Naive thymus-derived CD8-positive, alpha-beta T cell (primary cell): ENCODE measurements at regions not wholly inside any gene's neighbourhood (a gene's known extent, or its start where the extent isn't known, plus 50 kb on each side); places are given as distances from the start of the nearest gene placed in this dataset.
"Not testable (repeated sequence)": the region's sequence is repeated elsewhere in the genome, so short reads cannot be mapped to it uniquely, and the experiment has no call there.

ENCODE experiments used
- ATAC-seq, 2 donors: fragments of 150-1000 bp; cut with Tn5 transposase in 1 of 2; sonication (Bioruptor Pico), chemical (Tn5 transposase) in 1 of 2; 1 replicate in 1 of 2; 2 replicates in 1 of 2; pipeline ENCODE4 v1.10.0; 2021; ENCODE audit warnings: mild to moderate bottlenecking in 2 of 2, moderate library complexity in 2 of 2
- POLR2A ChIA-PET: fragments of 350-600 bp; sonication (Branson Sonifier 250); formaldehyde crosslinking; loops from one replicate; lab custom pipeline; 2021; ENCODE audit warnings: antibody characterized with exemption; lab: Charles Lee
- DNase-seq, 10 donors: peaks; one replicate each; pipeline versions ENCODE4 v3.0.0 to v3.0.0-alpha.2; 2020 to 2022
- H3K27ac Mint-ChIP-seq, 10 donors: one replicate each; pipeline ENCODE4 v1.8.0; 2020 to 2022; ENCODE audit warnings: mild to moderate bottlenecking in 10 of 10, mixed read lengths in 10 of 10, moderate library complexity in 4 of 10, inconsistent platforms in 1 of 10
- H3K27me3 Mint-ChIP-seq, 5 donors: one replicate each; pipeline ENCODE4 v1.8.0; 2021 to 2022; ENCODE audit warnings: mixed read lengths in 5 of 5
- H3K36me3 Mint-ChIP-seq, 3 donors: one replicate each; pipeline ENCODE4 v1.8.0; 2020 to 2022; ENCODE audit warnings: mixed read lengths in 3 of 3, mild to moderate bottlenecking in 2 of 3, inconsistent platforms in 1 of 3
- H3K4me1 Mint-ChIP-seq, 4 donors: one replicate each; pipeline ENCODE4 v1.8.0; 2021 to 2022; ENCODE audit warnings: mixed read lengths in 4 of 4
- H3K4me3 Mint-ChIP-seq, 10 donors: one replicate each; pipeline ENCODE4 v1.8.0; 2020 to 2022; ENCODE audit warnings: mild to moderate bottlenecking in 10 of 10, mixed read lengths in 10 of 10, moderate library complexity in 6 of 10, inconsistent platforms in 1 of 10
- H3K9me3 Mint-ChIP-seq, 9 donors: one replicate each; pipeline ENCODE4 v1.8.0; 2020 to 2022; ENCODE audit warnings: mixed read lengths in 9 of 9, mild to moderate bottlenecking in 3 of 9, inconsistent platforms in 1 of 9, moderate library complexity in 1 of 9

GRCh38 chr2:220811952-220812570 is 760.0 kb downstream of the EPHA4 start:
- no peaks in the 10 kb centered on the region for H3K36me3 Mint-ChIP-seq
- no peak overlapping the region for H3K27ac Mint-ChIP-seq
- ATAC-seq: no peak
- no peak for DNase-seq
- H3K9me3 Mint-ChIP-seq: peaks cover 0 to 6% (median 0%) of the 10 kb centered on the region in 9 donors
- H3K4me3 Mint-ChIP-seq: no peak overlapping the region
- no peaks in the 10 kb centered on the region for H3K4me1 Mint-ChIP-seq
- no peaks in the 10 kb centered on the region for H3K27me3 Mint-ChIP-seq
- POLR2A ChIA-PET: interaction anchor here (0.6 kb wide), 1 partner anchor 75 kb away, joined by 3 read pairs; no protein-coding TSS in a partner anchor

- Mint-ChIP-seq H3K4me3 (no peak overlapping the region), H3K9me3 (peaks cover 0 to 10% (median 3%) of the 10 kb centered on the region in 9 donors), H3K27me3 (no peaks in the 10 kb centered on the region), H3K27ac (no peak overlapping the region), H3K4me1 (no peaks in the 10 kb centered on the region), H3K36me3 (no peaks in the 10 kb centered on the region)
- ATAC-seq (no peak), DNase-seq (no peak)
- POLR2A ChIA-PET: no interaction called here
These were observed 757.7 kb downstream of the EPHA4 start for GRCh38 chr2:220814441-220814840.

- Mint-ChIP-seq H3K27ac (no peak overlapping the region), H3K9me3 (peaks cover 0 to 15% (median 3%) of the 10 kb centered on the region in 9 donors)
- POLR2A ChIA-PET: no interaction called here
These were observed 756.4 kb downstream of the EPHA4 start for GRCh38 chr2:220815698-220816097.

DNA sequence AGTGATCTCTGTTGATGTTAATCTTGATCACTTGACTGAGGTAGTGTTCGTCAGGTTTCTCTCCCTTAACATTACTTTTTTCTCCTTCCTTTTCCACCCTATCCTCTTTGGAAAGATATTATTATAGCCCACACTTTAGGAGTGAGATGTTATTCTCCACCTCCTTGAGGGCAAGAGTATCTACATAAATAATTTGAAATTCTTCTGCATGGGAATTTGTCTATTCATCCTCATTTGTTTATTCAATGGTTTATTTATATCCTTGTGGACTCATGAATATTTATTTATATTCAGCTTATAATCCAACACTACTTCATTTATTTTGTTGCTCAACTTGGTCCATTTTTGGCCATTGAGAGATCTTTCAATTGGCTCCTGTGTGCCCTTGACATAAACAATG is 750.4 kb downstream of the EPHA4 start:
- Mint-ChIP-seq H3K9me3 (peaks cover 0 to 17% (median 3%) of the 10 kb centered on the region in 9 donors), H3K27me3 (peaks cover 0 to 10% (median 0%) of the 10 kb centered on the region in 5 donors), H3K4me1 (peaks cover 0 to 3% (median 0%) of the 10 kb centered on the region in 4 donors), H3K27ac (no peak overlapping the region), H3K36me3 (no peaks in the 10 kb centered on the region), H3K4me3 (no peak overlapping the region)
- POLR2A ChIA-PET: no interaction called here
- DNase-seq: no peak
- ATAC-seq: no peak

More at GRCh38 chr2:220815698-220816097, 756.4 kb downstream of the EPHA4 start:
- ATAC-seq: no peak
- H3K36me3 Mint-ChIP-seq: no peaks in the 10 kb centered on the region
- no peak overlapping the region for H3K4me3 Mint-ChIP-seq
- DNase-seq: no peak
- H3K4me1 Mint-ChIP-seq: no peaks in the 10 kb centered on the region
- H3K27me3 Mint-ChIP-seq: no peaks in the 10 kb centered on the region

GRCh38 chr2:220823590-220823989 is 748.5 kb downstream of the EPHA4 start:
- DNase-seq, H3K4me1 Mint-ChIP-seq, H3K27ac Mint-ChIP-seq, H3K36me3 Mint-ChIP-seq, H3K27me3 Mint-ChIP-seq, ATAC-seq, H3K4me3 Mint-ChIP-seq, POLR2A ChIA-PET: not testable (repeated sequence)
- H3K9me3 Mint-ChIP-seq: peaks cover 0 to 24% (median 3%) of the 10 kb centered on the region in 9 donors

- Mint-ChIP-seq H3K27me3 (no peaks in the 10 kb centered on the region), H3K4me1 (no peaks in the 10 kb centered on the region), H3K36me3 (no peaks in the 10 kb centered on the region), H3K4me3 (no peak overlapping the region), H3K9me3 (peaks cover 0 to 11% (median 2%) of the 10 kb centered on the region in 9 donors), H3K27ac (no peak overlapping the region)
- POLR2A ChIA-PET: no interaction called here
- no peak for ATAC-seq
- no peak for DNase-seq
These were observed 738.7 kb downstream of the EPHA4 start for GRCh38 chr2:220833446-220833845.

DNA sequence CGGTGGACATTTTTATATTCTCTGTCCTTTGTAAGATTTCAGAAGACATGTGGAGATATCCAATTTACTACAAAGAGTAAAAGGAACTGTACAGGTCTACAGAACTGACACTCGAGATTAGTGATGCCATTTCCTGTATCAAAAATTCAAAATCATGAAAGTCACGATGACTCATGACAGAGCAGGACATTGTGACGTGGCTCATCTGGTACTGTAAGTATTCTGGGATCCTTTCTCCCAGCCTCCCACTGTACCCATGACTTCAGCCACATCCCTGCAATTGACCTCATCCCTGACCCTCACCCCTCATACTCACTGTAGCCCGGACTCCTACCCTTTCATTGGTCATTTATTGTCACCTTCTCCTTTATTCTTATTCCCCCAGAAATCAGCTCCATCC is 736.5 kb downstream of the EPHA4 start:
- Mint-ChIP-seq H3K9me3 (peaks cover 0 to 6% (median 0%) of the 10 kb centered on the region in 9 donors), H3K27me3 (no peaks in the 10 kb centered on the region), H3K27ac (no peak overlapping the region)

DNA sequence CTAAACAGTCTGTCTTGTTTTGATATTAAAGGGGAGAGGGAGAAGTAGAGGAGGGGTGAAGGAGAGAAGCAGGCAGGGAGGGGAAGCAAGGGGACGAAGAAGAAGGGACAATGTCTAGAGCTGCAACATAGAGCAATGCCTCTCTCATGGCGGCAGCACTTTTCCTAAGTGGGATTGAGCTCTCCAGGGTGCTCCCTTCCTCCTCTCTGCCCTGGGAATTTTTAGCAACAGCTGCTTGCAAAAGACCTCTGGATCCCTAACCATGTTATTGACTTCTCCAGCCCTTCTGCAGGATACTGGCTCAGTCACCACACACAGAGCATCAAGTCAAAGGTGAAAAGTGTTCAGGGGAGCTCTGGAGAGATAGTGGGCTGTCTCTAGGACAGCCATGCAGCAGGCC is 734.9 kb downstream of the EPHA4 start:
- POLR2A ChIA-PET: no interaction called here
- ATAC-seq: no peak
- Mint-ChIP-seq H3K4me3 (no peak overlapping the region), H3K27ac (no peak overlapping the region), H3K36me3 (no peaks in the 10 kb centered on the region), H3K4me1 (no peaks in the 10 kb centered on the region), H3K9me3 (no peaks in the 10 kb centered on the region), H3K27me3 (no peaks in the 10 kb centered on the region)
- no peak for DNase-seq

More for the DNA sequence above, 736.5 kb downstream of the EPHA4 start:
- H3K4me3 Mint-ChIP-seq: no peak overlapping the region
- POLR2A ChIA-PET: no interaction called here
- no peaks in the 10 kb centered on the region for H3K36me3 Mint-ChIP-seq
- H3K4me1 Mint-ChIP-seq: no peaks in the 10 kb centered on the region
- no peak for ATAC-seq
- no peak for DNase-seq

DNA sequence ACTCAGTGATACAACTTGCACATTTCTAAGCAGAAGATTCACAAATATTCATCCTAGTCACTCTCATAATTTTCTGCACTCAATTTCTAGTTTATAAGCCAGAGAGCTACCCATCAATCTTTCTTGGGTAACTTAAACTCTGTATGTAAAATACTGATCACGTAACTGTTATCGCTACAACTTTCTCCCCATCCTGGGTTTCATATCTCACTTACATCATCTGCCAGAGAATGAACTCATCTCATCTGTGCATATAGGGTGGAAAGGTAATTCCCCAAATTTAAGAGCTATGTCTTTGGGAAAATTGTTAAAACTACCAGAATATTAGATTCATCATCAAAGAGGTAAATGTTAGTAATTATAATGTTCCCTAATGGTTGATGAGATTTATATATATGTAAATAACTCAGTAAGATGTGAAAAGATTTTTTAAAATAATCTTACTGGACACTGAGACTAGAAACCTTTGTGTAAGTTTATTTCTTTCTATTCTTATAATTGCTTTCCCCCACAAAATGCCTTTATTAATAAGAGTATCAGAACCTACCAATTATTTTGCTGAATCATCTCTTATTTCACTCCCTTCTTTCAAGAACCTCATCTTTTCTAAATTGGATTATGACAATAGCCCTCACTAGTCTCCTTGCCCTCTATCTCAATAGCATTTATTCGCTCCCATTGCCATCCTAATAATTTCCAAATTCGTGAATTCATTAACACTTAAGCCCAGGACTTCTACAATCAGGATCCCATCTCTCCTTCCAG is 729.0 kb downstream of the EPHA4 start:
- H3K4me3 Mint-ChIP-seq: no peak overlapping the region
- POLR2A ChIA-PET: no interaction called here
- H3K27me3 Mint-ChIP-seq: no peaks in the 10 kb centered on the region
- DNase-seq (no peak), ATAC-seq (no peak)
- no peaks in the 10 kb centered on the region for H3K36me3 Mint-ChIP-seq
- peaks cover 0 to 9% (median 1%) of the 10 kb centered on the region in 9 donors for H3K9me3 Mint-ChIP-seq
- H3K4me1 Mint-ChIP-seq: no peaks in the 10 kb centered on the region
- H3K27ac Mint-ChIP-seq: no peak overlapping the region

GRCh38 chr2:220845766-220846273 is 726.3 kb downstream of the EPHA4 start:
- POLR2A ChIA-PET: no interaction called here
- no peaks in the 10 kb centered on the region for H3K27me3 Mint-ChIP-seq

DNA sequence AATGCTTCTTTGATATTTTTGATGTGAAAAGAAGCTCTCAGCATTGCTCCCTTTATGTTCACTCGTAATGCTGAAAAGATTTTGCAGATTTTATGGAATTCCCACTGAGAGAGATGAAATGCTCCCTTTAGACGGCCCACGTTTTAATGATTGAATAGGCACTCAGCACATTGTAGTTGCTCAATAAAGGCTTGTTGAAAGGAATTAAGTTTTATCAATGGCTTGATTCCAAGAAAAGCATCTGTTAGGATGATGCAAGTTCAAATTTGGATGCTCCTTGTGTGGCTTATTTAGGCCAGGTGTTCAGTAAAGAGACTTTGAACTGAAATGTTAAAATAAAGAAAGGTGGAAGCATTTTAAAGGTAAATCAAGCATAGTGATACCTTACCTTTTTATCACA is 725.1 kb downstream of the EPHA4 start:
- POLR2A ChIA-PET: no interaction called here
- H3K4me3 Mint-ChIP-seq: no peak overlapping the region

More at GRCh38 chr2:220845766-220846273, 726.3 kb downstream of the EPHA4 start:
- Mint-ChIP-seq H3K9me3 (peaks cover 0 to 15% (median 3%) of the 10 kb centered on the region in 9 donors), H3K4me3 (no peak overlapping the region), H3K4me1 (no peaks in the 10 kb centered on the region), H3K27ac (no peak overlapping the region), H3K36me3 (no peaks in the 10 kb centered on the region)
- DNase-seq: no peak
- no peak for ATAC-seq

GRCh38 chr2:220847589-220847988 is 724.5 kb downstream of the EPHA4 start:
- no peaks in the 10 kb centered on the region for H3K4me1 Mint-ChIP-seq
- no peaks in the 10 kb centered on the region for H3K36me3 Mint-ChIP-seq
- ATAC-seq: no peak
- no peak overlapping the region for H3K27ac Mint-ChIP-seq
- peaks cover 0 to 15% (median 3%) of the 10 kb centered on the region in 9 donors for H3K9me3 Mint-ChIP-seq
- no peak overlapping the region for H3K4me3 Mint-ChIP-seq
- POLR2A ChIA-PET: no interaction called here
- no peaks in the 10 kb centered on the region for H3K27me3 Mint-ChIP-seq
- no peak for DNase-seq

More for the DNA sequence above, 725.1 kb downstream of the EPHA4 start:
- peaks cover 0 to 15% (median 3%) of the 10 kb centered on the region in 9 donors for H3K9me3 Mint-ChIP-seq
- H3K27ac Mint-ChIP-seq: no peak overlapping the region
- no peaks in the 10 kb centered on the region for H3K27me3 Mint-ChIP-seq
- no peaks in the 10 kb centered on the region for H3K36me3 Mint-ChIP-seq
- H3K4me1 Mint-ChIP-seq: no peaks in the 10 kb centered on the region
- ATAC-seq (no peak), DNase-seq (no peak)

- H3K27ac Mint-ChIP-seq: no peak overlapping the region
These were observed 722.7 kb downstream of the EPHA4 start for GRCh38 chr2:220849433-220849832.

More at GRCh38 chr2:220849433-220849832, 722.7 kb downstream of the EPHA4 start:
- H3K4me1 Mint-ChIP-seq: no peaks in the 10 kb centered on the region
- no peak for ATAC-seq
- POLR2A ChIA-PET: no interaction called here
- H3K27me3 Mint-ChIP-seq: peaks cover 0 to 1% (median 0%) of the 10 kb centered on the region in 5 donors
- peaks cover 0 to 15% (median 2%) of the 10 kb centered on the region in 9 donors for H3K9me3 Mint-ChIP-seq
- no peak overlapping the region for H3K4me3 Mint-ChIP-seq
- no peak for DNase-seq
- H3K36me3 Mint-ChIP-seq: no peaks in the 10 kb centered on the region
